Fibroblast of lung (primary cell): ENCODE measurements at regions not wholly inside any gene's neighbourhood (a gene's known extent, or its start where the extent isn't known, plus 50 kb on each side); places are given as distances from the start of the nearest gene placed in this dataset.

Source experiments
- DNase-seq, 2 donors: peaks; one replicate each; pipeline versions ENCODE4 v3.0.0 to v3.0.0-alpha.2; 2010; ENCODE audit warnings: low read depth in 2 of 2
- H2AFZ ChIP-seq: 2 replicates; pipeline ENCODE4 v1.5.1; 2012; ENCODE audit warnings: low read length, control low read depth, inconsistent platforms
- H3K27ac ChIP-seq: 2 replicates; pipeline ENCODE4 v1.5.1; 2011; ENCODE audit warnings: low read length, control low read depth; ENCODE audit not compliant: insufficient read depth
- H3K27me3 ChIP-seq: 2 replicates; pipeline ENCODE4 v1.5.1; 2011; ENCODE audit warnings: mild to moderate bottlenecking, low read length; ENCODE audit not compliant: control insufficient read depth, insufficient read depth
- H3K36me3 ChIP-seq: 2 replicates; pipeline ENCODE4 v1.5.1; 2011; ENCODE audit warnings: low read length; ENCODE audit not compliant: control insufficient read depth, insufficient read depth
- H3K4me1 ChIP-seq: 2 replicates; pipeline ENCODE4 v1.5.1; 2011; ENCODE audit warnings: low read length; ENCODE audit not compliant: control insufficient read depth, insufficient read depth; ENCODE audit errors: extremely low read depth
- H3K4me2 ChIP-seq: 2 replicates; pipeline ENCODE4 v1.5.1; 2011; ENCODE audit warnings: low read length, control low read depth; ENCODE audit not compliant: insufficient read depth; ENCODE audit errors: extremely low read depth
- H3K4me3 ChIP-seq, 4 experiments: fragments of 200-600 bp in 1 of 4; sonication (generic) in 1 of 4; replicated peaks in 1 of 4; 2 replicates each; pipeline ENCODE4 v1.5.1; 2011 to 2016; ENCODE audit warnings: low read length in 4 of 4, low read depth in 3 of 4, mild to moderate bottlenecking in 3 of 4, control low read depth in 2 of 4, inconsistent platforms in 1 of 4, mixed read lengths in 1 of 4; ENCODE audit not compliant: insufficient read depth in 1 of 4; ENCODE audit errors: control extremely low read depth in 1 of 4
- H3K79me2 ChIP-seq: 2 replicates; pipeline ENCODE4 v1.5.1; 2012; ENCODE audit warnings: mild to moderate bottlenecking, low read length, inconsistent platforms; ENCODE audit not compliant: control insufficient read depth, insufficient read depth
- H3K9ac ChIP-seq: 2 replicates; pipeline ENCODE4 v1.5.1; 2011; ENCODE audit warnings: mild to moderate bottlenecking, low read length, control low read depth; ENCODE audit not compliant: insufficient read depth
- H3K9me3 ChIP-seq: 2 replicates; pipeline ENCODE4 v1.5.1; 2012; ENCODE audit warnings: low read depth, low read length; ENCODE audit not compliant: control insufficient read depth, insufficient read depth
- H4K20me1 ChIP-seq: 2 replicates; pipeline ENCODE4 v1.5.1; 2011; ENCODE audit warnings: low read length; ENCODE audit not compliant: control insufficient read depth, insufficient read depth; ENCODE audit errors: extremely low read depth
- EZH2 ChIP-seq: IDR thresholded peaks from 2 replicates; pipeline ENCODE4 v1.5.1; 2012; ENCODE audit warnings: low read length, control low read depth, mild to moderate bottlenecking; ENCODE audit errors: missing control alignments
- TF ChIP-seq, protein P1 (sequence below), 2 donors: IDR thresholded peaks in 1 of 2; conservative IDR thresholded peaks in 1 of 2; 1 replicate in 1 of 2; 2 replicates in 1 of 2; pipeline ENCODE4 v1.5.1; 2011 to 2012; ENCODE audit warnings: low read length in 2 of 2, control low read depth in 1 of 2, inconsistent platforms in 1 of 2, low read depth in 1 of 2, mild to moderate bottlenecking in 1 of 2

DNA sequence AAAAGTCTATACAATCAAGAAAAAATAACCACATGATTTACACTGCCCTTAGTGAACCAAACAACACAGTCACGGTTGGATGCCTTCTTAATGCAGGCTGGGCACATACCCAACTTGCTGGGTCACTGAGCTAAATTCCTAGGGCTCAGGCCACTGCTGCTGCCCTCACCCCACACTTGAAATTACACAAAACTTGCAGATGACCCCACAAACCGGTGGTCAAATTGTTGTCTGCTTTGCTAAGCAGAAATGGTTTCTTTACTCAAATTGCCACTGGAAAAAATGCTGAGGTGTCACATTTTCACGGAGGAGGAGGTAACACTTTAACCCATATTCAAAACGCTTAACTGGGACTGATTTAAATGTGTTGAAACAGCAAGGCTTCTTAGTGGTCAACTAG, 62.4 kb downstream of the HMHB1 start:
- DNase-seq = peak; percentile 34 to 59
- Histone ChIP-seq H3K27ac (no peak overlapping the region), H3K4me1 (no peaks in the 10 kb centered on the region), H3K9ac (no peak overlapping the region), H3K9me3 (no peaks in the 10 kb centered on the region), H3K4me2 (no peak overlapping the region), H3K27me3 (no peaks in the 10 kb centered on the region), H4K20me1 (no peaks in the 10 kb centered on the region), H2AFZ (no peak overlapping the region), H3K36me3 (no peaks in the 10 kb centered on the region), H3K4me3 (no peak overlapping the region), H3K79me2 (no peaks in the 10 kb centered on the region)
- no peak for TF ChIP-seq EZH2
- TF ChIP-seq, protein P1, sequence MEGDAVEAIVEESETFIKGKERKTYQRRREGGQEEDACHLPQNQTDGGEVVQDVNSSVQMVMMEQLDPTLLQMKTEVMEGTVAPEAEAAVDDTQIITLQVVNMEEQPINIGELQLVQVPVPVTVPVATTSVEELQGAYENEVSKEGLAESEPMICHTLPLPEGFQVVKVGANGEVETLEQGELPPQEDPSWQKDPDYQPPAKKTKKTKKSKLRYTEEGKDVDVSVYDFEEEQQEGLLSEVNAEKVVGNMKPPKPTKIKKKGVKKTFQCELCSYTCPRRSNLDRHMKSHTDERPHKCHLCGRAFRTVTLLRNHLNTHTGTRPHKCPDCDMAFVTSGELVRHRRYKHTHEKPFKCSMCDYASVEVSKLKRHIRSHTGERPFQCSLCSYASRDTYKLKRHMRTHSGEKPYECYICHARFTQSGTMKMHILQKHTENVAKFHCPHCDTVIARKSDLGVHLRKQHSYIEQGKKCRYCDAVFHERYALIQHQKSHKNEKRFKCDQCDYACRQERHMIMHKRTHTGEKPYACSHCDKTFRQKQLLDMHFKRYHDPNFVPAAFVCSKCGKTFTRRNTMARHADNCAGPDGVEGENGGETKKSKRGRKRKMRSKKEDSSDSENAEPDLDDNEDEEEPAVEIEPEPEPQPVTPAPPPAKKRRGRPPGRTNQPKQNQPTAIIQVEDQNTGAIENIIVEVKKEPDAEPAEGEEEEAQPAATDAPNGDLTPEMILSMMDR (conservative IDR thresholded peaks at IDR 0.05 in 1 of 2, IDR thresholded peaks at IDR 0.05 in 1 of 2; ENCODE audit: low read depth in 1 of 2, low read length in 2 of 2) = no peak

DNA sequence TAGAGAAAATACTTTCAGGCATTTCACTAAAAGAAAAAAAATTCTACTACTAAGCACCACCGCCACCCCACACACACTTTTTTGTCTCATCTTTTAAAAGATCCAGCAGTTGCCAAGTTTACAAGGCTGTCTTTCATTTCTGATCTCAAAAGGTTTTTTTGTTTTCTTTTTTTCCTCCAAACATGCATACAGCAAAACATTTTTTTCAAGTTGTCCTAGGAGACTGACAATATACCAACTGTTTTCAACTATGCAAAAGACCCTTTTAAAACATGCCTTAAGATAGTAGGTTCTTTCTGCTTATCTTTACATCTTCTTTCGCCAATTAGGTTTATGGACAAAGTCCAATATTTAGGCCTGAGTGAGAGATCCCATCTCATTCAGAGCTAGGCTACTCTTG, 65.2 kb downstream of the HMHB1 start:
- Histone ChIP-seq H3K9me3 (no peaks in the 10 kb centered on the region), H3K9ac (no peak overlapping the region), H2AFZ (no peak overlapping the region), H3K4me1 (no peaks in the 10 kb centered on the region), H3K4me2 (no peak overlapping the region), H3K27me3 (no peaks in the 10 kb centered on the region), H3K27ac (no peak overlapping the region), H4K20me1 (no peaks in the 10 kb centered on the region), H3K79me2 (no peaks in the 10 kb centered on the region), H3K4me3 (no peak overlapping the region), H3K36me3 (no peaks in the 10 kb centered on the region)
- TF ChIP-seq, protein P1 (conservative IDR thresholded peaks at IDR 0.05 in 1 of 2, IDR thresholded peaks at IDR 0.05 in 1 of 2; ENCODE audit: low read depth in 1 of 2, low read length in 2 of 2) = no peak
- TF ChIP-seq EZH2 = no peak
- DNase-seq = no peak

DNA sequence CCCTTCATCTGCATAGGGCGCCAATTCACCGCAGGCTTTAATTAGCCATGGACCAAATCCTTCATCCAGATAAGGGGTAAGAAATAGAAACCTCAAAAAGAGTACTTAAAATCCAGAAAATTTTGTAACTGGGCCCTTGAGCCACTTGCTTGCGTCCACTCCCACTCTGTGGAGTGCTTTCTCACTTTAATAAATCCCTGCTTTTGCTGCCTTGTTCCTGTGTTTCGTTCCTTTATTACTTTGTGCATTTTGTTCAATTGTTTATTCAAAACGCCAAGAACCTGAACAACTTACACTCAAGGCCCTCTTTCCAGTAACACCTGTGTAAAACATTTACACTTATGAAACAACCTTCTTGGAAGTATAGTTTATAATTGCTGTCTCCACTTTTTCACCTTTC, 66.5 kb downstream of the HMHB1 start:
- H3K27me3 ChIP-seq = no peaks in the 10 kb centered on the region
- H3K27ac ChIP-seq = no peak overlapping the region
- DNase-seq = no peak
- H3K4me3 ChIP-seq = no peak overlapping the region
- no peaks in the 10 kb centered on the region for H3K36me3 ChIP-seq
- H3K4me2 ChIP-seq = no peak overlapping the region
- no peaks in the 10 kb centered on the region for H3K9me3 ChIP-seq
- H3K9ac ChIP-seq = no peak overlapping the region
- no peaks in the 10 kb centered on the region for H4K20me1 ChIP-seq
- no peaks in the 10 kb centered on the region for H3K4me1 ChIP-seq
- H3K79me2 ChIP-seq = no peaks in the 10 kb centered on the region
- no peak overlapping the region for H2AFZ ChIP-seq
- TF ChIP-seq EZH2 = no peak
- TF ChIP-seq, protein P1 (conservative IDR thresholded peaks at IDR 0.05 in 1 of 2, IDR thresholded peaks at IDR 0.05 in 1 of 2; ENCODE audit: low read depth in 1 of 2, low read length in 2 of 2) = no peak
